Retina (tissue), 1 donor: ENCODE measurements at regions not wholly inside any gene's neighbourhood (a gene's known extent, or its start where the extent isn't known, plus 50 kb on each side); places are given as distances from the start of the nearest gene placed in this dataset.
A peak's percentile ranks its signal among the peaks of the same experiment; 100 is the strongest.
"Not testable (repeated sequence)": the region's sequence is repeated elsewhere in the genome, so short reads cannot be mapped to it uniquely, and the experiment has no call there.

Source experiments
- DNase-seq: peaks from one replicate; pipeline ENCODE4 v3.0.0-alpha.2; 2016

DNA sequence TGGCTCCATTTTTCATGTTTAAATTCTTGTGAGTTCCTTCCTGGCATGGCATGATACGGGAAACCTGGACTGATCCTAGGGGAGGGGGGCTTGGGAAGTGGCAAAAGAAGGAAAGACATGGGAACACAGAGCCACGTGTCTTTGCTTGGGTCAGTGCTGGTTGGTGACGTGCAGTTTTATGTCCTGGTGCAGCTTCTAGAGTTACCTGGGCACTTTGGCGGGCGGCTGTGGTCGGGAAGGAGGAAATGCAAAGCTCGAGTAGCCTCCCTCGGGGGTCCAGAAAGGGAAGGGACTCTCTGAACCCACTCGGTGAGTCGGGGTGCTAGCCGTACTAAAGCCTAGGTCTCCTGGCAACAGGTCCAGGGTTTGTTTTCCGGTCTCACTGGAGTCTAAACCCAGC, 94.6 kb downstream of the APOB start:
- DNase-seq = no peak

DNA sequence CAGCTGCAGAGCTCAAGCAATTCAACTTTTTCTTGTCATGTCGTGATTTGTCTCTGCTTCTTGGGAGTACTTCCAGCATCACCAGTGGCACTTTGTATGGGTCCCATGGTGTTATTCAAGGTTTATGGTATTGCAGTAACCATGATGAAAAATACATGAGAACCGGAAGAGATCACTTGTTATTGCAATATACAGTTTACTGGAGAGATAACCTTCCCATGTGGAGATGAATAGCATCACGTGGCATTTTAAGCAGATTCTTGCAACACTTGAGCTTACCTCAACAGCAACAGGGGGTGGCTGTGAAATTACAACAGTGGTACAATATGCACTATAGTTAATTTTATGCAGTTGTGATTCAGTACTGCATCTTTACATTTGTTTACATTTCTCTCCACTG, 97.4 kb downstream of the APOB start:
- DNase-seq = no peak

DNA sequence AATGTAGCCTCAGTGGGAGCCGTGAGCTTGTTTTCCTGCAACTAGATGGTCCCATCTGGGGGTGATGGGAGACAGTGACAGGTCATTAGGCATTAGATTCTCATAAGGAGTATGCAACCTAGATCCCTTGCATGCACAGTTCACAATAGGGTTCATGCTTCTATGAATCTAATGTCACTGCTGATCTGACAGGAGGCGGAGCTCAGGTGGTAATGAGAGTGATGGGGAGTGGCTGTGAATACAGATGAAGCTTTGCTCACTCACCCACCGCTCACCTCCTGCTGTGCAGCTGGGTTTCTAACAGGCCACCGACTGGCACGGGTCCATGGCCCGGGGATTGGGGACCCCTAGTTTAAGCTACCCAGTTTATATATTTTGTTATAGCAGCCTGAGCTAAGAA, 100.2 kb downstream of the APOB start:
- not testable (repeated sequence) for DNase-seq

GRCh38 chr2:20942646-20943125, 101.2 kb downstream of the APOB start:
- no peak for DNase-seq

- no peak for DNase-seq
Observed at GRCh38 chr2:20940856-20941255, 103.0 kb downstream of the APOB start.

- DNase-seq = no peak
Observed at GRCh38 chr2:20939931-20940795, 103.7 kb downstream of the APOB start.

- DNase-seq = no peak
Observed at GRCh38 chr2:20937353-20937752, 106.5 kb downstream of the APOB start.

- no peak for DNase-seq
Observed at GRCh38 chr2:20935168-20935775, 108.6 kb downstream of the APOB start.

- DNase-seq = no peak
Observed at GRCh38 chr2:20934236-20934635, 109.6 kb downstream of the APOB start.

GRCh38 chr2:20933714-20934113, 110.2 kb downstream of the APOB start:
- no peak for DNase-seq

- no peak for DNase-seq
Observed at GRCh38 chr2:20931346-20931745, 108.4 kb upstream of the LDAH start.

DNA sequence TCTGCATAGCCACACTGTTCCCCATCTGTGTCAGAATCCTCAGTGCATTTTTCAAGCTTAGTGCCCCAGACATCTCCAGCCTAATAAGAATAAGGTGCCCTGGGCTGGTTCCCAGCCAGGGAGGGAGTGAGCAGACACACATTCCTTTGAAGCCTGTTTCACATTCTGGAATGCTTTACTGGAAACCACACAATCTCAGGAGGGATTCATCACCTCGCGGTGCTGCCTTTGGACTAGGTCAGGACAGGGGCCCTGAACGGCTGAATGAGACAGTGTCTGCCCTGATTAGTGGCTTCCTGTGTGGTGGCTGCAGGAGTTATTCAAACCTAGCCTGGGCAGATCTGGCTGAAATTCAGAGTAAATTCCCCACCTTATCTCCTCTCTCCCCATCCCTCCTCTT, 108.0 kb upstream of the LDAH start:
- no peak for DNase-seq

GRCh38 chr2:20929721-20930120, 106.8 kb upstream of the LDAH start:
- DNase-seq = no peak

DNA sequence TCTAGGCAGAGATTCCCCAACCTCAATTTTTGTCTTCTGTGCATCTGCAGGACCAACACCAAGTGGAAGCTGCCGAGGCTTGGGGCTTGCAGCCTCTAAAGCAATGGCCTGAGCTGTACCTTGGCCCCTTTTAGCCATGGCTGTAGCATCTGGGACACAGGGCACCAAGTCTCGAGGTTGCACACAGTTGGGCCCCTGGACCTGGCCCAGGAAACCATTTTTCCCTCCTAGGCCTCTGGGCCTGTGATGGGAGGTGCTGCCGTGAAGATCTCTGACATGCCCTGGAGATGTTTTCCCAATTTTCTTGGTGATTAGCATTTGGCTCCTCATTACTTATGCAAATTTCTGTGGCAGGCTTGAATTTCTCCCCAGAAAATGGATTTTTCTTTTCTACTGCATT, 105.7 kb upstream of the LDAH start:
- no peak for DNase-seq

DNA sequence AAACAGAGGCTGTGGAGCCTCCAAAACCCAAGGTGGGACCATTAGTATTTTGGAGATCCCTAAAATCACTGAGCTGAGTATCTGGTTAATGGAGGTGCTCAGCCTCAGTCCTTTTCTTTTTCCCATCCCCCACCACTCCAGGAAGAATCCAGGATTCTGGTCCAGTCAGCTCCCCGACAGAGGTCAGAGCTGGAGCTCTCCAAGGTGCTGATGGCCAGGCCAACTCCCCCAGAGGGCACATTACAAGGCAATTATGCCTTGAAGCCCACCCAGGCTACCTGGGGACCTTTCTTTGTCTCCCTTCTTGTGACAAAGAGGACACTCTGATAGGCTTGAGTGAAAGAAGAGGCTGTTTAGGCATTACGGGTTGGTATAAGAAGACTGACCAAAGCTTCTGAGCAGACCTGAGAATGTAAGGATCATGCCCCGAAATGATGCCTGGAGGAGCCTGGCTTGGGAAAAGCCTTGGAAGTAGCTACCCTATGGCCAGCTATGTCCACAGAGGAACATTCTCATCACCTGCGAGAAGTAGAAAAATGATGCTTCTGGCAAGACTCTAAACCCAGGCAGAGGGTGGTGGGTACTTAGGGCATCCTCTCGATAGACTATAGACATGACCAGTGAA, 102.5 kb upstream of the LDAH start:
- no peak for DNase-seq

DNA sequence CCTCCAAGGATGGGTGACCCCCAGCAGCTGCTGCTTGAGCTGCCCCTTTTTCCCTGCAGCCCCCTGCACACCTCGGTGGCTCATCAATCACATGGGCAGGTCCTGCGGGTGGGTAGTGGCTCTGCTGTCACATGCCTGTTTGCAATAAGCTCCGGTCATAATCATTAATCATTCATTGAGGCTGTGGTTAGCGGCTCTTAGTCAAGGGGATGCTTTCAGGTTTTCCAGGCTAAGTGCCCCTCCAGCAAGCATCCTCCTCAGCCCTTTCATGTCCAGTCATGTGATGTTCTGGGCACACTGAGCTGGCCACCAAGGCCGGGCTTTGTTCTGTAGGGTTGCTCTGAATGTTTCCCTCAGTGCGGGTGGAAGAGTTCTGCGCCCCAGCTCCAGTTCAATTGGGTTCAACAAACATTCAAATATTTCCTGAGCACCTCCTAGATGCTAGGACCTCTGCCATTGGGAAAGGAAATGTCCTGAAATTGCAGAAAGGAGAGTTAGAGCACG, 96.4 kb upstream of the LDAH start:
- peak; percentile 50 for DNase-seq

DNA sequence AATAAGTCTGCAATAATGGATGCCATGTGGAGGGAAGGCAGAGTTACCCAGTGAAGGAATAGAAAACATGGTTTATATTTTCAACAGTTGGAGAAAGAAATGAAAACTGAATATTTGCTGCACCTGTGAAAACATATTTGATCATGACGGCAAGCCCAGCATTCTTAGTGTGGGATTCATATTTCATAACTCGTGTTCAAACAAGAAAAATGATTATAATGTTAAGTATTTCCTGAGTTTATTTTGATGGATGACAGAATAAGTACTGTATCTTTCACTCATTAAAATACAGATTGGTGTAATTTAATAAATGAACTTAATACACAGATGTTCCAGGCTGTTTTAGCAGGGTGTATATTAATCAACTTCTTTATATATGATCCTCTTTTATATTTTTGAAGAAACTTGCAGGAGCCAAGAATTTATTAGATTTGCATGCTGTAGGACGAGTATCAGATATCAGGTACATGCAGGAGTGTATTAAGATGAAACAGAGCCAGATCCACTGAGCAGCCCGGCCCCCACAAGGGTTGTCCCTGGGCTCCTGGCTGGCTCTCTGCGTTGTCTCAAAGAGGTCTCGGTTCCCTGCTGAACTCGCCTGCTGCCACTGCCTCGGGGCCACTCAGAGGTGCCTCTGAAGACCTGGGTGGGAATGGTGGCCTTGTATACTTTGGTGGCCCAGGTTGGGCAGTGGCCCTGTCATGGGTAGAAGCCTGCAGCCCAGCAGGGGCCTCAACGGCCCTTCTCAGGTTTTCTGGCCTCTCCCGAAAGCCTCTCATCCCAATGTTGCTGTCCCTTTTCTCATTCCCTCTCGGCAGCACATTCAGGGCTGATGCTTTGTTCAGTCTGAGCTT, 95.0 kb upstream of the LDAH start:
- DNase-seq = no peak

DNA sequence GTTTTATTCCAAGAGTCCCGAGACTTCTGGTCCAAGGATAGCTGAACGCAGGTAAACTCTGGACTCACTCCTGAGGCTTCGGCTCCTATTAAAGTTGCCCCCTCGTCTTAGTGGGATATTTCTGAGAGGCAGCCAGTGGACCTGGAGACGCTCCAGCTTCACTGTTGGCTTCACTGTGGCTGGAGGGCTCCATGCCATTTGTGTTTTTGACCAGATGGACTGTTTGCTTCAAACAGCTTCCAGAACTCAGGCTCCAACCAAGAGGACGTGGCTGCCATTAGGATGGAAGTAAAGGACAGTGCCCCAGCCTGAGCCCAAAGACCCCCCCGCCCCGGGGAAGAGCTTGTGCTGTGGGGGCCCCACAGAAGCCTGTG, 94.4 kb upstream of the LDAH start:
- DNase-seq = no peak

- DNase-seq = no peak
Observed at GRCh38 chr2:20916604-20917286, 93.8 kb upstream of the LDAH start.

DNA sequence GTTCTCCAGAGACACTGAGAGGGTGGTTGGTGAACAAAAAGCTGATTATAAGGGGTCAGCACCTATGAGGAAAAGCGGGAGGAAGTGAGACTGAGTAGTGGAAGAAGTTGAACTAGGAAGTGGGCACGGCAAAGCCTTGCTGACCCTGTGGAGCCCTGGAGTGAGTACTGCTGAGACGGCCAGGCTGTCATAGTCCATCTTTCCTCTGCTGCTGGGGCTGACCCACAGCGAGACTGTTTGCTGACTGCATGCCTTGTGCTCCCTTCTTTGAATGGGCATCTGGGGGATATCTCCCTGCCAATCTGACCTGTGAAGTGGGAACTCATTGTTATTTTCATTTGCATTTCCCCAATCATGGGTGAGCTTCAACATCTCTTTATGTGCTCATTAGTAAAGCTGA, 92.4 kb upstream of the LDAH start:
- DNase-seq = no peak

GRCh38 chr2:20914771-20915170, 91.9 kb upstream of the LDAH start:
- no peak for DNase-seq

DNA sequence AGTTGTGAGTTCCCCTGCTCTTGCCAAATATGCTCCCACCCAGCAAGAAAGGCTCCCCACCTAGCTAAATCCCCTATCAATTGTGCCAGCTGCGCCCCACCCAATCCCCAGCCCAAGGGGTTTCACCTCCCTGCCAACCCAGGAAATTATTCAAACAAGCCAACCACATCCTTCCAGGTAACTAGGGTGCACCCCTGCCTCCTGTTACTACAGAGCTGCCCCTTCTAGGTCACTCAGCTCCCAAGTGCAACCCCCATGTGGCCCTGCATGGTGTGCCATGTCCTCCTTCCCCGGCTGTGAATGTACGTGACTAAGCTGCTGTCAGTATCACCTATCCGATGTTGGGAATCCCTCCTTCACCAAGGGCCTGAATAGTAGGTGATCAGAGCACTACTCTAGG, 91.2 kb upstream of the LDAH start:
- DNase-seq = no peak
